ENCODE measurements at regions not wholly inside any gene's neighbourhood (a gene's known extent, or its start where the extent isn't known, plus 50 kb on each side); places are given as distances from the start of the nearest gene placed in this dataset.
A peak's percentile ranks its signal among the peaks of the same experiment; 100 is the strongest.

DNA sequence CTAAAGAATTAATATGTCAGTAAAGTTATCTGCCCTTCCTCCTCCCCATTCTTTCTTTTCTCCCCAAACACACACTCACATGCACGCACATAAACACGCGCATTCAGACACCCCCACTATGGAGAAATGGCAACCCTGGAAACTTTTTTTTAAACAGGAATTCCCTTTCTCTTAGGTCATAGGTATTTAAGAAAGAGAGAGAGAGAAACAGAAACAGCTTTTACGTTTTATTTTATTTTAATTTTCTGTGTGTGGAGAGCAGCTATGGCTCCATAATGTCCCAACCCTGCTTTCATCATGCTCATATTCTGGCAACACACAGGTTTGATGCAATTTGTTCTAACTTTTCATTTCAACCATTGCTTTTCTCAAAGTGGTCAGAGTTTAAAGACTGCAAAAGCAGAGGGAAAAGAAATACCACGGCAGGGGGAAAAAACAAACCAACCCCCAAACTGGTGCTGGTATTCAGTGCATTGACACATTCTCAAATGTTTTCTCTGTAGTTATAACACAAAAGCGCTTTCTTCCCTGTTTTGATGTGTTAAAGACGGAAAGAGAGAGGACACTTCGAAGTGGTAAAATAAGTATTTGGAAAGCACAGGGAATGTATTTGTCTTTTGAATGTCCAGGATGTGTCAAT, 126.0 kb upstream of the TMEM161B start:
- H3K27ac Mint-ChIP-seq, result peak overlapping the region; percentile 31; the same call in 1 of the 2 replicates
- H3K36me3 Mint-ChIP-seq, result no peaks in the 10 kb centered on the region
- H3K27me3 Mint-ChIP-seq (ENCODE audit: low read depth), result peaks cover 6% of the 10 kb centered on the region
- no peaks in the 10 kb centered on the region for H3K9me3 Mint-ChIP-seq
- TF ChIP-seq TP53 (CRISPR knock-in tag; IDR thresholded peaks at IDR 0.05) (no peak), USF2 (CRISPR knock-in tag; IDR thresholded peaks at IDR 0.05) (no peak), ZNF263 (CRISPR knock-in tag; IDR thresholded peaks at IDR 0.05; ENCODE audit: low read depth) (no peak), ETV6 (CRISPR knock-in tag; IDR thresholded peaks at IDR 0.05) (no peak), ZNF671 (CRISPR knock-in tag; IDR thresholded peaks at IDR 0.05) (no peak), ZNF416 (CRISPR knock-in tag; IDR thresholded peaks at IDR 0.05) (no peak), TEAD1 (CRISPR knock-in tag; IDR thresholded peaks at IDR 0.05) (no peak), NFYB (CRISPR knock-in tag; conservative IDR thresholded peaks at IDR 0.05; ENCODE audit: low read depth) (no peak), ZNF138 (CRISPR knock-in tag; conservative IDR thresholded peaks at IDR 0.05) (no peak), TEAD4 (CRISPR knock-in tag; IDR thresholded peaks at IDR 0.05) (no peak), GTF2I (CRISPR knock-in tag; conservative IDR thresholded peaks at IDR 0.05) (no peak), ZBTB21 (CRISPR knock-in tag; IDR thresholded peaks at IDR 0.05; ENCODE audit: borderline replicate concordance) (no peak), SOX15 (CRISPR knock-in tag; IDR thresholded peaks at IDR 0.05) (no peak), ZNF219 (CRISPR knock-in tag; IDR thresholded peaks at IDR 0.05; ENCODE audit: borderline replicate concordance) (no peak), FOXJ3 (CRISPR knock-in tag; IDR thresholded peaks at IDR 0.05; ENCODE audit: borderline replicate concordance) (no peak)
- TF ChIP-seq, protein P1, sequence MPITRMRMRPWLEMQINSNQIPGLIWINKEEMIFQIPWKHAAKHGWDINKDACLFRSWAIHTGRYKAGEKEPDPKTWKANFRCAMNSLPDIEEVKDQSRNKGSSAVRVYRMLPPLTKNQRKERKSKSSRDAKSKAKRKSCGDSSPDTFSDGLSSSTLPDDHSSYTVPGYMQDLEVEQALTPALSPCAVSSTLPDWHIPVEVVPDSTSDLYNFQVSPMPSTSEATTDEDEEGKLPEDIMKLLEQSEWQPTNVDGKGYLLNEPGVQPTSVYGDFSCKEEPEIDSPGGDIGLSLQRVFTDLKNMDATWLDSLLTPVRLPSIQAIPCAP (CRISPR knock-in tag; IDR thresholded peaks at IDR 0.05), result no peak
- TF ChIP-seq, protein P2, sequence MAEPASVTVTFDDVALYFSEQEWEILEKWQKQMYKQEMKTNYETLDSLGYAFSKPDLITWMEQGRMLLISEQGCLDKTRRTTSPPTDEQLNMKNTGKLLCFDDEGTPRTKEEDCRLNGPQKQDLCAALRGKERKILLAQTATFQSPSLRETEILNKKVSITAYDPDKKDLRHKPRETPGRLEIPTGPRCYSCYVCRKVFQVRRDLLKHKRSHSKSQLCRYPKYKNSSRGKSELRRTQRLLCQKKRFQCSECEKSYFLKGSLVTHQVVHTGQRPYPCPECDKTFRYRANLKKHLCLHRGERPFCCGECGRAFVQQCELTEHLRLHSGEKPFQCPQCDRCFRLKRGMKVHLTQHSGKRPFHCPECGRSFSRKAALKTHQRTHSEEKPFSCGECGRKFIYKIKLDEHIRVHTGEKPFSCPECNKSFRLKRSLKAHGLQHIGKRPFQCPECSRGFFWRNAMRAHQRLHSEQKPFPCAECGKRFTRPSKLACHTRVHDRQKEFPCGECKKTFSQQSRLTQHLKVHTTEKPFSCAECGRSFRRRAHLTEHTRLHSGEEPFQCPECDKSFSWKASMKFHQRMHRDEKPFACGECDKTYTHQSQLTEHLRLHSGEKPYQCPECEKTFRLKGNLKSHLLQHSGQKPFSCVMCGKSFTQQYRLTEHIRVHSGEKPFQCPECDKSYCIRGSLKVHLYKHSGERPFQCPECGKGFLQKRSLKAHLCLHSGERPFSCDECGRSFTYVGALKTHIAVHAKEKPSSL (CRISPR knock-in tag; conservative IDR thresholded peaks at IDR 0.05), result no peak
- TF ChIP-seq, protein P3, sequence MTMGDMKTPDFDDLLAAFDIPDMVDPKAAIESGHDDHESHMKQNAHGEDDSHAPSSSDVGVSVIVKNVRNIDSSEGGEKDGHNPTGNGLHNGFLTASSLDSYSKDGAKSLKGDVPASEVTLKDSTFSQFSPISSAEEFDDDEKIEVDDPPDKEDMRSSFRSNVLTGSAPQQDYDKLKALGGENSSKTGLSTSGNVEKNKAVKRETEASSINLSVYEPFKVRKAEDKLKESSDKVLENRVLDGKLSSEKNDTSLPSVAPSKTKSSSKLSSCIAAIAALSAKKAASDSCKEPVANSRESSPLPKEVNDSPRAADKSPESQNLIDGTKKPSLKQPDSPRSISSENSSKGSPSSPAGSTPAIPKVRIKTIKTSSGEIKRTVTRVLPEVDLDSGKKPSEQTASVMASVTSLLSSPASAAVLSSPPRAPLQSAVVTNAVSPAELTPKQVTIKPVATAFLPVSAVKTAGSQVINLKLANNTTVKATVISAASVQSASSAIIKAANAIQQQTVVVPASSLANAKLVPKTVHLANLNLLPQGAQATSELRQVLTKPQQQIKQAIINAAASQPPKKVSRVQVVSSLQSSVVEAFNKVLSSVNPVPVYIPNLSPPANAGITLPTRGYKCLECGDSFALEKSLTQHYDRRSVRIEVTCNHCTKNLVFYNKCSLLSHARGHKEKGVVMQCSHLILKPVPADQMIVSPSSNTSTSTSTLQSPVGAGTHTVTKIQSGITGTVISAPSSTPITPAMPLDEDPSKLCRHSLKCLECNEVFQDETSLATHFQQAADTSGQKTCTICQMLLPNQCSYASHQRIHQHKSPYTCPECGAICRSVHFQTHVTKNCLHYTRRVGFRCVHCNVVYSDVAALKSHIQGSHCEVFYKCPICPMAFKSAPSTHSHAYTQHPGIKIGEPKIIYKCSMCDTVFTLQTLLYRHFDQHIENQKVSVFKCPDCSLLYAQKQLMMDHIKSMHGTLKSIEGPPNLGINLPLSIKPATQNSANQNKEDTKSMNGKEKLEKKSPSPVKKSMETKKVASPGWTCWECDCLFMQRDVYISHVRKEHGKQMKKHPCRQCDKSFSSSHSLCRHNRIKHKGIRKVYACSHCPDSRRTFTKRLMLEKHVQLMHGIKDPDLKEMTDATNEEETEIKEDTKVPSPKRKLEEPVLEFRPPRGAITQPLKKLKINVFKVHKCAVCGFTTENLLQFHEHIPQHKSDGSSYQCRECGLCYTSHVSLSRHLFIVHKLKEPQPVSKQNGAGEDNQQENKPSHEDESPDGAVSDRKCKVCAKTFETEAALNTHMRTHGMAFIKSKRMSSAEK (CRISPR knock-in tag; IDR thresholded peaks at IDR 0.05; ENCODE audit: borderline replicate concordance), result no peak
- DNase-seq (ENCODE audit: low spot score) (no peak), ATAC-seq (no peak)
- POLR2A ChIA-PET, result interaction anchor here (0.7 kb wide), 1 partner anchor 53 kb away, joined by 3 read pairs; no protein-coding TSS in a partner anchor
- CTCF ChIA-PET, result no interaction called here
- no peak overlapping the region for H3K4me3 Mint-ChIP-seq
- H3K4me1 Mint-ChIP-seq, result peaks cover 78% of the 10 kb centered on the region
